Activated CD8-positive, alpha-beta memory T cell treated with anti-CD3 and anti-CD28 coated beads, Interleukin-2, amount 10 ng/mL, durations not matched to agents 7 days and 5 days (primary cell): ENCODE measurements at regions not wholly inside any gene's neighbourhood (a gene's known extent, or its start where the extent isn't known, plus 50 kb on each side); places are given as distances from the start of the nearest gene placed in this dataset.

Experiments
- ATAC-seq: fragments of 150-1000 bp; cut with Tn5 transposase; one replicate; pipeline ENCODE4 v1.10.0; 2021; ENCODE audit warnings: moderate library complexity
- CTCF ChIA-PET: fragments of 350-600 bp; sonication (Branson Sonifier 250); formaldehyde crosslinking; loops from one replicate; lab custom pipeline; 2021; ENCODE audit warnings: antibody characterized with exemption; lab: Charles Lee
- DNase-seq: peaks from one replicate; pipeline ENCODE4 v3.0.0-alpha.2; 2020
- H3K27ac Mint-ChIP-seq: one replicate; pipeline ENCODE4 v1.8.0; 2021; ENCODE audit warnings: mild to moderate bottlenecking, mixed read lengths
- H3K27me3 Mint-ChIP-seq: one replicate; pipeline ENCODE4 v1.8.0; 2021; ENCODE audit warnings: mixed read lengths
- H3K36me3 Mint-ChIP-seq: one replicate; pipeline ENCODE4 v1.8.0; 2021; ENCODE audit warnings: mild to moderate bottlenecking, mixed read lengths
- H3K4me1 Mint-ChIP-seq: one replicate; pipeline ENCODE4 v1.8.0; 2021; ENCODE audit warnings: mixed read lengths
- H3K4me3 Mint-ChIP-seq: one replicate; pipeline ENCODE4 v1.8.0; 2021; ENCODE audit warnings: mild to moderate bottlenecking, moderate library complexity, mixed read lengths
- H3K9me3 Mint-ChIP-seq: one replicate; pipeline ENCODE4 v1.8.0; 2022; ENCODE audit warnings: low read depth, mixed read lengths

DNA sequence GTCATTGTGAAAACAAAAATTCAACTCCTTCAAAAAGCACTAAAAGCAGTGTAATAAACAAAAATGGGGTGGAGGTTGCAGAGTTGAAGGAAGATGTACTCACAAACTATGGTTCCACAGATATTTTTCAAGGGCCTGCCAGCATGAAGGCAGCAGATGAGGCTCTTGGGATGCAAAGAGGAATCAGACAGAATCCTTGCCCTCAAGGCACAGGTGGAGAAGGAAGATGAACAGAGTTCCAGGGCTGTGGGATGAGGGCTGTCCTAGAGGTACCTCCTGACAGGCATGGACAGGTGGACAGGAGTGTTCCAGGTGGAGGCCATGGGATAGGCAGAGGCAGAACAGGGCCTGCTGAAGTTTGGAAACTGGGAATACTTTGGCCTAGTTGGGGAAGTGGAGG is 140.5 kb upstream of the ANKH start:
- CTCF ChIA-PET: interaction anchor here (1.6 kb wide), 1 partner anchor 285 kb away, joined by 6 read pairs; no protein-coding TSS in a partner anchor
- no peaks in the 10 kb centered on the region for H3K9me3 Mint-ChIP-seq

DNA sequence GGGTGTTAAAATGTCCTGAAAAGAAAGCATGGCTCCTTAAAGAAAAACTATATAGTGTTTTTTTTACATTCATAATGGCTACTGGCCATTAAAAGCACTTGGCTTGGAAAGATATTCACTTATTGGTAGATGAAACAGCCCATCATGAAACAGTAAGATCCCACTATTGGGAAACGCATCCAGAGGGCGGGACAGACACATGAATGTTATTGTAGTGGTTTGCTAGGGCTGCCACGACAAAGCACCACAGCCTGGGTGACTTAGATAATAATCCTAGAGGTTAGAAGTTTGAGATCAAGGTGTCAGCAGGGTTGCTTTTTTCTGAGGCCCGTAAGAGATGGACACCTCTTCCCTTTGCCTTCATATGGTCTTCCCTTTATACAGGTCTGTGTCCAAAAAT is 139.4 kb upstream of the ANKH start:
- Mint-ChIP-seq H3K9me3 (no peaks in the 10 kb centered on the region), H3K27me3 (peaks cover 24% of the 10 kb centered on the region), H3K36me3 (no peaks in the 10 kb centered on the region), H3K27ac (no peak overlapping the region), H3K4me1 (no peaks in the 10 kb centered on the region), H3K4me3 (no peak overlapping the region)
- CTCF ChIA-PET: interaction anchor here (1.3 kb wide), 1 partner anchor 65 kb away, joined by 3 read pairs; no protein-coding TSS in a partner anchor
- no peak for DNase-seq
- no peak for ATAC-seq

More for the DNA sequence above, 140.5 kb upstream of the ANKH start:
- peaks cover 16% of the 10 kb centered on the region for H3K27me3 Mint-ChIP-seq
- no peak for DNase-seq
- ATAC-seq: no peak
- H3K4me1 Mint-ChIP-seq: no peaks in the 10 kb centered on the region
- H3K27ac Mint-ChIP-seq: no peak overlapping the region
- H3K4me3 Mint-ChIP-seq: no peak overlapping the region
- H3K36me3 Mint-ChIP-seq: no peaks in the 10 kb centered on the region

DNA sequence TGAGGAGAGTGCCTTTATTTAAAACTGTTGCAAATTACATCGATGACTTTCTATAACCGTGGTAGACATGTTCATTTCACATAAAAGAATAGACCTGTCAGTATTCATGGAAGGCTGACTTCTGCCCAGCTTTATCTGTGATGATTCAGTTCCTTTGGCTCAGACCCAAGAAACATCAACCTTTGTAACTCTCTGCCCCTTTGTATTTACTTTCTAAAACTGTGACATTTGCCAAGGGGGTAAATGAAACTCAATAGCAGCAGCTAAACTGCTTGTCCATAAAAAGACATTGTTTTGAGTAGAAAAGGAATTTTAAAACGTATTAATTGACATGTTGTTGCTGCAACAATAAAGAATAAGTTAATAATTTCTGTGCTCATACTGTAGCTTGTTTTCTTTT is 137.8 kb upstream of the ANKH start:
- Mint-ChIP-seq H3K36me3 (no peaks in the 10 kb centered on the region), H3K27ac (no peak overlapping the region), H3K4me1 (no peaks in the 10 kb centered on the region), H3K4me3 (no peak overlapping the region), H3K9me3 (no peaks in the 10 kb centered on the region), H3K27me3 (peaks cover 24% of the 10 kb centered on the region)
- CTCF ChIA-PET: interaction anchor here (1.3 to 1.8 kb wide), 3 partner anchors 63 to 324 kb away, joined by 3 to 11 read pairs (median 3); no protein-coding TSS in a partner anchor
- DNase-seq (no peak), ATAC-seq (no peak)

DNA sequence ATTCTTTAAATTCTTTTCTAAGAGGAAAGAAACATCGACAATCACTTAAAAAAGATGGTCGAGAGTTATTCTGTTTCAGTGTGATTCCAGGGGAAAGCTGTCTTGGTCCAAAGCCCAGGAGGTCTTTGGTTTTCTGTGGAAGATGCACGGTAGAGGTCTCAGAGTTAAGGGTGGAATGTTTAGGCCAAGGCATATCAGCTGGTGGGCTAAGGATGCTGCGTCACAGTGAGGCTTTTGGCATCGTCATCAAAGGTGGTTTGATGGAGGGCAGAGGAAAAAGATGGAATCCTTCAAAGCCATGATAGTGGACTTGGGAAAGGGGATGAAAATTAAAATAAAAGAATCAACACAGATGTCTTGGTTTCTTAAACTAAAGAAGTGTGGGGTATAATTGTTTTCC is 137.3 kb upstream of the ANKH start:
- Mint-ChIP-seq H3K9me3 (no peaks in the 10 kb centered on the region), H3K27me3 (peaks cover 23% of the 10 kb centered on the region), H3K4me1 (no peaks in the 10 kb centered on the region), H3K27ac (no peak overlapping the region), H3K36me3 (no peaks in the 10 kb centered on the region), H3K4me3 (no peak overlapping the region)
- no peak for ATAC-seq
- CTCF ChIA-PET: interaction anchor here (1.3 to 1.8 kb wide), 2 partner anchors 281 to 323 kb away, joined by 3 to 11 read pairs; no protein-coding TSS in a partner anchor
- no peak for DNase-seq

DNA sequence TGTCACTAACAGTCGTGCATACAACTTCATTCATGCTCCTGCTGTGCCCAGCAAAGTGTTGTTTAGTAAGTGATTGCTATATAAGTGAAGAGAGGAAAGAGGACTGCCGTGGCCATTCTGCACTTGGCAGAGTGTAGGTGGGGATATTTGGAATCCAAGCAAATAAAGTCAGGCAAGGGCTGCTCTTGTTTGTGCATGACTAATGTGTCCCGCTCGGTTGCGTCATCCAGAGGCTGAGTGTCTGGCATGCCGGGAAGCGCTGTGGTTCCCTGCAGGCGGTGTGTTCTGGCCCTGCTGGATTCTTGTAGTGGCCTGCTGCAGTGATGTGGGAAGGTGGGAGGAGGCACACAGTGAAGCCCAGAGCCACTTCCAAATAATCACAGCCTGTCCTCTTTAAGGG is 136.9 kb upstream of the ANKH start:
- DNase-seq (no peak), ATAC-seq (no peak)
- Mint-ChIP-seq H3K27me3 (peaks cover 23% of the 10 kb centered on the region), H3K27ac (no peak overlapping the region), H3K36me3 (no peaks in the 10 kb centered on the region), H3K4me3 (no peak overlapping the region), H3K4me1 (no peaks in the 10 kb centered on the region), H3K9me3 (no peaks in the 10 kb centered on the region)
- CTCF ChIA-PET: no interaction called here

DNA sequence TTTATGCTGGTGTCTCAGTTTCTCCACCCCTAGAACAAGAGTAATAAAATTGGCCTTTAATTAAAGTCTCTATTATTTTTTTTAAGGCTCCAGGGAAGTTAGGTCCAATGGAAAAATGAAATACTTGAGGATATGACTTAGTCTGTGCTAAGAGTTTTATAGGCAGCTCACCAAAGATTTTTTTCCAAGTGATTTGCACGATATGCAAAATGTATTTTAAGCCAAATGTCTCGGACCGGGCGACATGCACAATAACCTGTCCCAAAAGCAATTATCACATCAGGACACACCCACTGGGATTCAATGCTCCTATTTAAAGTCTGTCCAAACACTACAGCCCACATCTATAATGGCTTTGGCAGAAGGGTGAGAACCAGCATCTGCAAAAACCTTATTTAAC is 136.1 kb upstream of the ANKH start:
- peaks cover 27% of the 10 kb centered on the region for H3K27me3 Mint-ChIP-seq
- ATAC-seq: no peak
- no peak overlapping the region for H3K4me3 Mint-ChIP-seq
- no peaks in the 10 kb centered on the region for H3K4me1 Mint-ChIP-seq
- H3K27ac Mint-ChIP-seq: no peak overlapping the region
- no peaks in the 10 kb centered on the region for H3K36me3 Mint-ChIP-seq
- CTCF ChIA-PET: no interaction called here
- DNase-seq: no peak
- H3K9me3 Mint-ChIP-seq: no peaks in the 10 kb centered on the region

DNA sequence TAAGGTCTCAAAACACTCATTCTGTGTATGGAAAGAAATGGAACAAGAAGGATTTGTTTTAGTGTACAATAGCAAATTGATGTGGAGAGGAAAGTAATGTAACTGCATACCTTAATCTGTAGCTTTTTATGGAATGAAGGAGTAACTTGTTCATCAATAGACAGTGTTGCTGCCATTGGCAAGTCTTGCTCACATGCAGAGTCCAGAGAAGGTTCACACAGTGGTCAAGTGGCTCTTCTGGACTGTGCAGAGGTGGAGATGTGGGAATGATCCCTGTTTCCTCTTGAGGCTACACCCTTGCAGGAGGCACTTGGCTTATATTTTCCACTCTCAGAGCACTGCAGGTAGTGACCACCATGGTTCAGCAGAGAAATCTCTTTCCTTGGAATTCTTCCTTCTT is 132.9 kb upstream of the ANKH start:
- H3K36me3 Mint-ChIP-seq: no peaks in the 10 kb centered on the region
- peaks cover 7% of the 10 kb centered on the region for H3K4me1 Mint-ChIP-seq
- ATAC-seq: no peak
- no peaks in the 10 kb centered on the region for H3K9me3 Mint-ChIP-seq
- H3K27me3 Mint-ChIP-seq: peaks cover 39% of the 10 kb centered on the region
- DNase-seq: no peak
- CTCF ChIA-PET: interaction anchor here (1.0 to 5.5 kb wide), 9 partner anchors 10 to 326 kb away, joined by 3 to 61 read pairs (median 7); partner anchors contain the start of gene ANKH
- H3K27ac Mint-ChIP-seq: no peak overlapping the region
- no peak overlapping the region for H3K4me3 Mint-ChIP-seq

DNA sequence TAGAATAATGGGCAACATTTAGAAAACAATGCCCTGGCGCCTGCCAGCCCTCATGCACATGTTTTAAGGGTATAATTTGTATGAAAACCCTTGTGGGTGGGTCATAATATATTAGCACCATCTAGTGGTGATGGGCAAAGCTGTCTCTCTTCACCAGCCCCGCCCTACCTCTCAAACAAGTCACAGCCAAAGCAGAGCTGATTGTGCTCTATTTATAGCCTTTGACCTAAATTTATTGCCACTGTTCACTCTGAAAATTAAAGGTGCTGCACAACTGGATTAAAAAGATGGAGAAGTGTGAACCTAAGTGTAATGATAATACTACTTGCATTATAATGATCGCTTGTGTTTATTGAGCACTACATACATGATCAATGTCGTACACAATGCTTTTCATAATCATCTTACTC is 131.9 kb upstream of the ANKH start:
- CTCF ChIA-PET: interaction anchor here (0.6 to 5.5 kb wide), 31 partner anchors 11 to 651 kb away, joined by 3 to 61 read pairs (median 4); partner anchors contain the start of gene ANKH

DNA sequence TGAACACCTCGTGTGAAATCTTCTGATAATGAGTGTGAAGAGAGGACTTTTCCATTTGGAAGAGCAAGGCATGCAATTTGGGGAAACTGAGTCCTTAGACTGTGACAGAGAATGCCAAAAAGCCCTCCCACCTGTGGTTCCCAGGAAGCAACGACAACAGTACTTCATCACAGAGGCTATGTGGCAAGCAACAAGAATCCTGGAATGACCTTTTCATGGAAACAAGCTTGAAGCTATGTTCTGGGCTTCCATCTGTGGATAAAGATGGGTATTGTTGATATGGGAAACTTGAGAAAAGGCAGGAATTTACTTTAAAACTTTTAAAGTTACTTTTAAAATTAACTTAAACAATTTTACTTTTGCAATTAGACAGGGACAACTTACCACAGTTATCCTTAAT is 131.2 kb upstream of the ANKH start:
- H3K36me3 Mint-ChIP-seq: peaks cover 4% of the 10 kb centered on the region
- H3K4me3 Mint-ChIP-seq: no peak overlapping the region
- peaks cover 12% of the 10 kb centered on the region for H3K9me3 Mint-ChIP-seq
- H3K27ac Mint-ChIP-seq: no peak overlapping the region
- no peak for DNase-seq
- CTCF ChIA-PET: interaction anchor here (1.0 to 5.5 kb wide), 22 partner anchors 10 to 651 kb away, joined by 3 to 61 read pairs (median 6); partner anchors contain the start of gene ANKH
- peaks cover 12% of the 10 kb centered on the region for H3K4me1 Mint-ChIP-seq
- ATAC-seq: no peak
- peaks cover 51% of the 10 kb centered on the region for H3K27me3 Mint-ChIP-seq

More for the DNA sequence above, 131.9 kb upstream of the ANKH start:
- Mint-ChIP-seq H3K4me1 (peaks cover 10% of the 10 kb centered on the region), H3K4me3 (no peak overlapping the region), H3K27ac (no peak overlapping the region), H3K9me3 (peaks cover 5% of the 10 kb centered on the region), H3K27me3 (peaks cover 49% of the 10 kb centered on the region), H3K36me3 (peaks cover 4% of the 10 kb centered on the region)
- peak; percentile 94 for ATAC-seq
- peak; percentile 68 for DNase-seq

DNA sequence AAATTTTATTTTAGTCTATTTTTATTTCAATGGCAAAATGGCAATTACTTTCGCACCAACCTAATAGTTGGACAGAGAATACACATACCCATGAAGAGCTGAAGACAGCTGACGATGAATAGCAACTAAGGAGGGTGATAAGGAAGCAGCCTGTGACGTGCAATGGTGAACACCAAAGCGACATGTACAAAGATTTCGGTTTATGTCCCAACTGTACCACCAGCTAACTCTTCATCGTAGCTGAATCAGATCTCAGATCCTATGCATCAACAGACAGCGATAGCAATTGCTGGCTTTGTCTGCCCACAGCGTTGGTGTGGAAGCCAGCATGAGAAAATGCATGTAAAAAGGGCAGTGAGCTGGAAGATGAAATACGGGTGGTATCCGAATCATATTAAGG is 130.6 kb upstream of the ANKH start:
- peaks cover 4% of the 10 kb centered on the region for H3K36me3 Mint-ChIP-seq
- ATAC-seq (no peak), DNase-seq (no peak)
- H3K9me3 Mint-ChIP-seq: peaks cover 12% of the 10 kb centered on the region
- peaks cover 12% of the 10 kb centered on the region for H3K4me1 Mint-ChIP-seq
- no peak overlapping the region for H3K4me3 Mint-ChIP-seq
- no peak overlapping the region for H3K27ac Mint-ChIP-seq
- CTCF ChIA-PET: interaction anchor here (1.0 to 5.5 kb wide), 14 partner anchors 9 to 650 kb away, joined by 3 to 61 read pairs (median 6); partner anchors contain the start of gene ANKH
- H3K27me3 Mint-ChIP-seq: peaks cover 48% of the 10 kb centered on the region

DNA sequence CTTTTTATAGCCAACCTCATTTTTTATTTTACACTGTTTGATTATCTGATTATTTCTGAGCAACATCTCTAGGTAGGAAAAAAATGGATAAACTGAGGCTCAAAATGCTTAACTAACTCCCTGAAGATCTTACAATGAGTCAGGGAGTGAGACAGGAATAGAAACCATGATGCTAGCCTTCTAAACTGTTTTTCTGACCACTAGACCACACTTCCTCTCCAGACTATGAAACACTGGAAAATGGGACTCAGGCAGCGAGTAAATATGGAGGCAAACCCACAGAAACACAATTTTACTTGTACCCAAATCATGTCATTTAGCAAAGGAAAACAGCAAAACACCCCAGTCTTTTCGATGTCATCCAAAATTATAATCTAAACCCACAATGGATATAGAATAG is 129.9 kb upstream of the ANKH start:
- H3K4me1 Mint-ChIP-seq: peaks cover 12% of the 10 kb centered on the region
- H3K36me3 Mint-ChIP-seq: peaks cover 4% of the 10 kb centered on the region
- DNase-seq (no peak), ATAC-seq (no peak)
- peaks cover 46% of the 10 kb centered on the region for H3K27me3 Mint-ChIP-seq
- H3K4me3 Mint-ChIP-seq: no peak overlapping the region
- peaks cover 13% of the 10 kb centered on the region for H3K9me3 Mint-ChIP-seq
- H3K27ac Mint-ChIP-seq: no peak overlapping the region
- CTCF ChIA-PET: interaction anchor here (1.0 to 5.5 kb wide), 8 partner anchors 9 to 649 kb away, joined by 3 to 61 read pairs (median 18); partner anchors contain the start of gene ANKH

DNA sequence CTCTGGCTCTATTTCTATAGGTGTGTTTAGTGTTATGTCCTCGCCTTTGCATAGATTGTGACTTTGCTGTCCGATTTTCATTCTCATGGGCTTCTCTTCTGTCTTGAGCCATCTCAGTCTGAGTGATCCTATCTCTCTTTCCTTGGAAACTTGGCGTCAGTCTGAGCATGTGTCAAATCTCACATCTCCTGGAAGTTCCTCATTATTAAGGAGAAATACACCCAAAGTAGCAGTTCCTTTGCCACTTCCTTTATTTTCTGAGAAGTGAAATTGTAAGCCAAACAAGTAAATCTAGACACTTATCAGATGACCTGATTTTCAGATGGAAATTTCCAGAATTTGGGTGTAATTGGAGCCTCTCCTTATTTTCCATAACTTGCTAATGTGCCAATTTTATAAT is 126.9 kb upstream of the ANKH start:
- Mint-ChIP-seq H3K9me3 (peaks cover 13% of the 10 kb centered on the region), H3K36me3 (peaks cover 4% of the 10 kb centered on the region), H3K4me1 (peaks cover 18% of the 10 kb centered on the region), H3K4me3 (no peak overlapping the region), H3K27me3 (peaks cover 34% of the 10 kb centered on the region), H3K27ac (no peak overlapping the region)
- CTCF ChIA-PET: no interaction called here
- ATAC-seq (no peak), DNase-seq (no peak)

DNA sequence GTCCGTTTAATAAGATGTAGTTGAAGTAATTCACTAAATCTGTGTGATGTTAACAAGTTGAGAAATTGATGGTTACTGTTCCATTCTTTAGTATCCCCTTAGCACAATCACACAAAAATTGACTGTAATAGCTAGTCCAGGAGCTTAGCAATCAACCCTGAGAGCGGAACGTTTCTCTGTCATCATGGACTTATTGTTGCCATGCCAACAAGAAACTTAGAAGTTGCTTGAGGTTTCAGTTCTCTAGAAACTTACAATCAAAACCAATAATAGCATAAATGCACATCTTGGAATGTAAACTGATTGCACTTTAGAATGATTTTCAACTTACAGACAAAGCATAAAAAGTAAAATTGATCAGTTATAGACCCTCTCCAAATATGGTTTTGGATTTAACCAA is 125.4 kb upstream of the ANKH start:
- peaks cover 4% of the 10 kb centered on the region for H3K36me3 Mint-ChIP-seq
- no peak overlapping the region for H3K27ac Mint-ChIP-seq
- peaks cover 24% of the 10 kb centered on the region for H3K27me3 Mint-ChIP-seq
- ATAC-seq (no peak), DNase-seq (no peak)
- H3K4me1 Mint-ChIP-seq: peaks cover 32% of the 10 kb centered on the region
- H3K4me3 Mint-ChIP-seq: no peak overlapping the region
- peaks cover 13% of the 10 kb centered on the region for H3K9me3 Mint-ChIP-seq
- CTCF ChIA-PET: no interaction called here

DNA sequence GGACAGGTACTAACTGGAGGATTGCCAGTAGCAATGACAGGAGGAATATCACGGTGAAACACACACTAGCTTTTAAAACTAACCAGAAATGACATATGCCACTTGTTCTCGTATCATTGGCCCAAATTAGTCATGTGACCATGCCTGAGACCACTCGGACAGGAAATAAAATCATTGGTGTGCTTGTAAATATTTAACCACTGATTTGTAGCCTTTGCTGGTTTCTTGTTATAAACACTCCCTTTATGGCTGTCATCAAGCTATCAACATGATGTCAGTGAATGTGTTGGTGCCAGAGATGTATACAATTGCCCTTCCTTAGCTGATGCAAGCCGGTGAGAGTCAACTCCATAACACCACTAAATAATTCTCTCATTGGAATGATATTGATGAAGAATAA is 123.7 kb upstream of the ANKH start:
- Mint-ChIP-seq H3K36me3 (peaks cover 4% of the 10 kb centered on the region), H3K9me3 (peaks cover 13% of the 10 kb centered on the region), H3K27me3 (peaks cover 19% of the 10 kb centered on the region), H3K4me3 (no peak overlapping the region), H3K4me1 (peaks cover 25% of the 10 kb centered on the region), H3K27ac (no peak overlapping the region)
- CTCF ChIA-PET: interaction anchor here (1.0 to 1.3 kb wide), 3 partner anchors 10 to 268 kb away, joined by 3 read pairs; no protein-coding TSS in a partner anchor
- ATAC-seq: no peak
- DNase-seq: no peak
